GM19324 (cell line): ENCODE measurements at regions not wholly inside any gene's neighbourhood (a gene's known extent, or its start where the extent isn't known, plus 50 kb on each side); places are given as distances from the start of the nearest gene placed in this dataset.
"Not testable (repeated sequence)": the region's sequence is repeated elsewhere in the genome, so short reads cannot be mapped to it uniquely, and the experiment has no call there.

Experiments
- ATAC-seq: cut with Tn5 transposase; IDR thresholded peaks from one replicate; pipeline ENCODE4 v1.9.1; 2021; ENCODE audit warnings: mild to moderate bottlenecking, moderate library complexity; ENCODE audit not compliant: unreplicated experiment, low FRiP score

DNA sequence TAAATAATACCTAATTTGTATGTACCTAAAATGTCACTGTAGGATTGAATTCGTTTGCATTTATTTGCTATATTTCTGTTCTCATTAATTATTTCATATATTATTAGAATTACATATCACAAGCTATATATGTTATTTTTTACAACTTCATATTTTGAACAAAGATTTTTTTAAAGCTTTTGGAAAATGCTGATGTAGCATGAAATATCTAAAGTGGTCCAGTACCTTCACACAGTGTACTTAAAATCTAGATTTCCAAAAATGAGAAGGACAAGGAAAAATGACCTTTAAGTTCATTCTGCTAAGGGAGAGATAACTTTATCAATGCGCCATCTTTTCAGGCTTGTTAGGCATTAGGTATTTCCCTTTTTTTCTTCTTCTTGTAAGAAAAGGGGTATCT, 71.8 kb downstream of the LARP7 start:
- ATAC-seq, result no peak

DNA sequence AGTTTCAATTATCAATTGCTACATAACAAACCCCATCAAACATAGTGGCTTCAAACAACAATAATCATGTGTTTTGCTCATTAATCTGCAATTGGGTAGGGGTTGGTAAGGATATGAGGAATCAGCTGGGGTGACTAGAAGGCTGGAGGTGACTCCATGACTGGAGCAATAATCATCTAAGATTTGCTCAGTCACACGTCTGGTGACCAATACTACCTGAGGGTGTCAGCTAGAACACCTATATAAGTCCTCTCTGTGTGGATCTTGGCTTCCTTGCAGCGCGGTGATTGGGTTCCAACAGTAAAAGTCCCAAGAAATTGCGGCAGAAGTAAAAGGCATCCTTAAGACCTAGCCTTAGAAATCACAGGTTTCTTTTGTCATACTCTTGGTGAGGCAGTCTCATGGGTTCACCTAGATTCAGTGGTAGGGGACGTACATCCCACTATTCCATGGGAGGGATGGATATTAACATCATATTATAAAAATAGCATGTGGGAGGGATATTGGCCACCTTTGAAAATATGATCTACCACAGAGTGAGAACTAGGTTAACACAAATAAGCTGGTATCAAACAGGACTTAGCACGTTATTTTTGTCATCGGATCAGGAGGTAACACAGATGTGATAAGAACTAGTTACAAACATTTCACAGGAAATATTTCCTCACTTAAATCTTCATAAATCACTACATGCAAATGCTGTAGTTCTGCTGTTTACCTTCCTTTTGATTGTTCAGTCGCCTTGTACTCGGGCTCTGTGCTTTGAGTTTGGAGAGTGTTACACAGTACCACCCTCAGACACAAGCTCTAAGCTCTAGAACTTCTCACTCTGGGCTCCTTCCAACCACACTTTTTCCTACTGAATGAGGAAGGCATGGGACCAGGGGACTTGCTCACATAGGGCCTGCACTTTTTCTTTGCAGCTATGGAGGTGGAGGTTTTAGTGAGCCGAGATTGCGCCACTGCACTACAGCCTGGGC, 78.3 kb downstream of the LARP7 start:
- no peak for ATAC-seq

DNA sequence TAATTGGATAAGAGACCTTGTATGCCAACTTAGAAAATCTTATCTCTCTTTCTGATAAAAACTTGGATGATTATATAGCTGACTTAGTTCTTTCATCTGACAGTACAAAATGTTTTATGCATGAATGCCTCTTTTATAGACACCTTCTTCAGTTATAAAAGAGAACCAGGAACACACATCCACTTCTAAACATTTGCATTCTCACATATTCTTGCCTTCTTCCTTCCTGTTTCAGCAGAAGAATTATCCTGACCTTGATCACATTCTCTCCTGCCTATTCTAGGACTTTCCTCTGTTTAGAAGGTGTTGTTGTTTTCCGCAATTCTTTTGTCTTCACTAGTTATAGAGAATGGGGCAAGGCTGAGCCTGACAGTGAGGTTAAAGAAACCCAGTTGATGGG, 80.9 kb downstream of the LARP7 start:
- no peak for ATAC-seq

DNA sequence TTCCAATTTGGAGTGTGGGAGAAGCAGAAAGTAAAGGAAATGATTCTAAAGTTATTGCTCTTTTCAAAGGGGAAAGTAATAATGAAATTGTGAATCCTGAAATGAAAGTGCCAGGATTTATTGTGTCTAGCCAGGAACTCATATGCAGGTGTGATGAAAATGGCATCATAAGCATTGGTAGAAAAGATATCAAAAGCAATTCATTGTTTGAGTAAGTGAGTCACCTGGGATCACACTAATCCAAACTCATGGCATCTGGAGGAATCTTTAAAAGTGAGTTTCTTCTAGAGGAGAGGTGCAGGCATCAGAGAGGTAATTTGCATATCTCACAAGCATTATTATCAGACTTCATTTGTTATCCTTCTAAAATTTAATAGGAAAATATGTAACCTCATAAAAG, 84.7 kb downstream of the LARP7 start:
- ATAC-seq, result no peak

DNA sequence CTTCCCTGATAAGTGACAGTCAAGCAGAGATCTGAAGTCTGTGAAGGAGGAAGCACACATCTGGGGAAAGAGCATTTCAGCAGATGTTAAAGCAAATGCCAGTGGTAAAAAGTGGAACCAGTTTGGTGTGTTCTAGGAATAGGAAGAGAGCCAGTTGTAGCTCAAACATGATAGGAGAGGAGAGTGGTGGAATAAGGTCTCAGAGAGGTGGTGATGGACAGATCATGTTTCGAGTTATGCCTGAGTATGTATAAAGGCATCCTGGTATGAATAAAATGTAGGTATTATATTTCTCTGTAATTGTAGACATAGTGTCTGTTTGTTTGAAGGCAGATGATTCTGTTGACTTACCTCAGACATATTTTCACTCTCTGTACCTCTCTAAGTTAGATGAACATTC, 89.1 kb downstream of the LARP7 start:
- no peak for ATAC-seq

DNA sequence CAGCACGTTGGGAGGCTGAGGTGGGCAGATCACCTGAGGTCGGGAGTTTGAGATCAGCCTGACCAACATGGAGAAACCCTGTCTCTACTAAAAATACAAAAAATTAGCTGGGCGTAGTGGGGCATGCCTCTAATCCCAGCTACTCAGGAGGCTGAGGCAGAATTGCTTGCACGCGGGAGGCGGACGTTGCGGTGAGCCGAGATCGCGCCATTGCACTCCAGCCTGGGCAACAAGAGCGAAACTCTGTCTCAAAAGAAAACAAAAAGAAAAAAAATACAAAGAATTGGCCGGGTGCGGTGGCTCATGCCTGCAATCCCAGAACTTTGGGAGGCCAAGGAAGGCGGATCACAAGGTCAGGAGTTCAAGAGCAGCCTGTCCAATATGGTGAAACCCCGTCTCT, 90.8 kb downstream of the LARP7 start:
- not testable (repeated sequence) for ATAC-seq

DNA sequence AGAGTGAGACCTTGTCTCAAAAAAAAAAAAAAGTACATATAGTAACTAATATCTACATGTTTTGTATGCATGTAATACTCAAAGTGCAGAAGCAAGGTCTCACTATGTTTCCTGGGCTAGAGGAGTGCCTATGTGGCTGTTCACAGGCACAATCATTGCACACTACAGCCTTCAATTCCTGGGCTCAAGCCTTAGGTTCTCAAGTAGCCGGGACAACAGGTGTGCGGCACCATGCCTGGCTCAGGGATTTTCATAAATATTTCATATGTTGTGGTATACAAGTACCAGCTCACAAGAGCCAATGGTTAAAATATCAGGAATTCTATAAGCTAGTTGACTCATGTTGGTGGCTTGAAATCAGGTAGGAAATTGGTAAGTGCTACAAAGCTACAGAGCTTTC, 94.8 kb downstream of the LARP7 start:
- ATAC-seq, result no peak

DNA sequence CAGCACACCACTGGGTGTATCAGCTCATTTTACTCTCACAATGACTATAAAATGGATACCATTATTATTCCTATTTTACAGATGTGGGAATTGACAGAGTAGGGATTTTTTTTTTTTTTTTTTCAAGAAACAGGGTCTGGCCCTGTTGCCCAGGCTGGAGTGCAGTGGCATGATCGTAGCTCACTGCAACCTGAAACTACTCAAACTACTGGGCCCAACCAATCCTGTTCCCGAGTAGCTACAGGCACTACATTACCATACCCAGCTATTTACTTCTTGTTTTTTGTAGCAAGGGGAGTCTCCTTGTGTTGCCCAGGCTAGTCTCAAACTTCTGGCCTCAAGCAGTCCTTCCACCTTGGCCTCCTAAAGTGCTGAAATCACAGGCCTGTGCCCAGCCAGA, 95.2 kb downstream of the LARP7 start:
- ATAC-seq, result no peak

DNA sequence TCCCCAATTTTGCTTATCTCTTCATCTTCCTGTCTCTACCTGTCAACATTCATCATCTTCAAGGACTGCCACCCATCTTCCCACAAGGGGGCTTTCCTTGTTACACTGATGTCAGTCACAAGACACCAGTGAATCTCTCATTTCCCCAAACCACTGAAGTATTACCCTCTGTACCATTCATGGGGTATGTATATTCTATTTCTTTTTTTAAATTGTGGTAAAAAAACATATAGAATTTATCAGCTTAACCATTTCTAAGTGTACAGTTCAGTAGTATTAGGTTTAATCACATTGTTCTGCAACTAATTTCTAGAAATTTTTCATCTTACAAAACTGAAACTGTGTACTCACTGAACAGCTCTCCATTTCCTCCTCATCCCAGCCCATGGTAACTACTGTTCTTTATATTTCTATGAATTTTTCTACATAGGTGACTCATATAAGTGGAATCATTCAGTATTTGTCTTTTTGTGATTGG, 98.6 kb downstream of the LARP7 start:
- ATAC-seq, result no peak

DNA sequence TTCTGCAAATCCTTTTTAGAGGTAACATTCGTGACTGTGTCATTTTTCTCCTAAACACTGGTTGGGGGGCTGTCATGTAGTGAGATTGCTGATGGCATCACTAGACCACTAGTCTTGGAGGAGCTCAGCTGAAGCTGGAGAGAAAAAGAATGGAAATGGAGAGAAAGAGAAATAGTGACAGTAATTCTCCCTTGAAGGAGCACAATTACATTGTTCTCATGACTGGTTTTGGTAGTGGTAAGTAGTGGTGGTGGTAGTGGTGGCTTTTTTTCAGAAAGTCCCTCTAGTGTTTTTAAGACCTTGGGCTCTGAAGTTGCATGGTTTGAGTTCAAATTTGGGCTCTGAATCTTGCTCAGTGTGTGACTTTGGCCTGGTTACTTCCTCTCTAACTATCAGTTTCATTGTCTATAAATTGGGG, 99.8 kb downstream of the LARP7 start:
- no peak for ATAC-seq

DNA sequence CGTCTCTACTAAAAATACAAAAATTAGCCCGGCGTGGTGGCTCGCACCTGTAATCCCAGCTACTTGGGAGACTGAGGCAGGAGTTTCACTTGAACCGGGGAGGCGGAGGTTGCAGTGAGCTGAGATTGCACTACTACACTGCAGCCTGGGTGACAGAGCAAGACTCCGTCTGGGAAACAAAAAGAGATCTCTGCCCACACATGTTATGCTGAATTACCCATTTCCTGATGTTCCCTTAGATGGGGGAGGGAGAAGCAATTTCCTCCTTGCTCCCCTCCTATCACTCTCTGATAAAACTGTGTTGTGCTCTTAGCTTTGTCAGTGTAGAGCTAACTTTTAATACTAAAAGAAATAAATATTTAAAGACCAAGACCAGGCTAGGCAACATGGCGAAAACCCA, 102.5 kb downstream of the LARP7 start:
- ATAC-seq, result no peak

DNA sequence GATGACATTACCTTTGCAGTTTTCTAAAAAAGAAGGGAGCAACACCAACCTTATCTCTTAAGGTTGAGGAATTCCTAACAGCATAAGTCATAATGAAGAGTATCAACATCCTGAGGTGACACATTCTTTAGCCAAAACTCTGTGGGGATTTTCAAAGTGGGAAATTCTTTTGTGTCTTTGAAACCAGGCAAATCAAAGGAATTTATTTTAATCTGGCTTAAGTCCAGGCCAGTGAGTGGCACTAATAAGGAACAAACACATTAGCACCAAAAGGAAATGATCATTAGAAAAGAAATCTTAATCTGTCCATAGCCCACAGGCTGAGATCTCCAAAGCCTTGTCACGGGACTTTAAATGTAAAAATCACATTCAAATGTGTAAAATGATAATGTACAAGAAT, 110.1 kb downstream of the LARP7 start:
- ATAC-seq, result no peak

DNA sequence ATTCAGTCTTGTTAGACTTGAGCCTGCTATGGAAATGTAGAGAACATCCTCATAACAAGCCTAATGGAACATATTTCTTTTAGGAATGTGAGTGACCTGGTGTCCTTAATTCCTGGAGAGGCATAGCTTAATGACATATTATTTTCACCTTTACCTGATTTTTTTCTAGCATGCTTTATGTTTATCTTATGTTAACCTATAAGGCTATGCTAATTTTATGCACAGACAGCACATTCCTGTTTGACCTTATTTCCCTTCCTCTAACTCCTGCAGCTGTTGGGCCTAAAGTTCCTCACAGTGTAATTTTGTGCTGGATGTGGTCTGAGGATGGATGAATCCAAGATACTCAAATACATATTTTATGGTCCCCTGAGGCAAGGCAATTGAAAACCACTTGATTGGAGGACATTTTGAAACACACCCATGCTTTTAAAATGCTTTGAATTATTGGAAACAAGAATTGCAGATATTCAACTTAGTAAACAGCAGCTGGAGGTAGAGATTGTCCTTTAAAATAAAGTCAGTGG, 111.5 kb downstream of the LARP7 start:
- no peak for ATAC-seq

DNA sequence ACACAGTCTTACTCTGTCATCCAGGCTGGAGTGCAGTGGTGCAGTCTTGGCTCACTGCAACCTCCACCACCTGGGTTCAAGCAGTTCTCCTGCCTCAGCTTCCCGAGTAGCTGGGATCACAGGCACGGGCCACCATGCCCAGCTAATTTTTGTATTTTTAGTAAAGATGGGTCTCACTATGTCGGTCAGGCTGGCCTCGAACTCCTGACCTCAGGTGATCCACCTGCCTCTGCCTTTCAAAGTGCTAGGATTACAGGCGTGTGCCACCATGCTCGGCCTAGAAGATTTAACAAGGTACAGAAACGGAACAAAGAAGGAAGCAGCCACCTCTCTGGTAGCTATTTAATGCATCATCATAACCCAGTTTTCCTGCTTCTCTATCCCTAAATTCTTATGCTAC, 113.8 kb downstream of the LARP7 start:
- not testable (repeated sequence) for ATAC-seq

DNA sequence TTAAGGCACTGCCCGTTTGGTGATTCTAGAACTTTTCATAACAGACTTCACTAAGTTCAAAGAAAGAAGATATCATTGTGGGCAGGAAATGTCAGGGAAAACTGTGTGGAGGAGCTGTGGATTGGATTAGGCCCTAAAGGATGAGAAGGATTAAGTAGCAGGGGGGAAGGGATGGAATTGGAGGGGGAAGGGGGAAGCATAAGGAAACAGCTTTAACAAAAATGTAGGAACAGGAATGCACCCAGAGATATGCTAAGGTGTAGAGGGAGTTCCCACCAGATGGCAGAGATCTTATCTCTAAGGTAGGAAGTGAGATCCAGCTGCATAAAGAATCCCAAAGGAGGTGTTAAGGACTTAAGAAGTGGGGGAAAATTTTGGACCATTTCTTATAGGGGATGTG, 114.5 kb downstream of the LARP7 start:
- ATAC-seq, result no peak

DNA sequence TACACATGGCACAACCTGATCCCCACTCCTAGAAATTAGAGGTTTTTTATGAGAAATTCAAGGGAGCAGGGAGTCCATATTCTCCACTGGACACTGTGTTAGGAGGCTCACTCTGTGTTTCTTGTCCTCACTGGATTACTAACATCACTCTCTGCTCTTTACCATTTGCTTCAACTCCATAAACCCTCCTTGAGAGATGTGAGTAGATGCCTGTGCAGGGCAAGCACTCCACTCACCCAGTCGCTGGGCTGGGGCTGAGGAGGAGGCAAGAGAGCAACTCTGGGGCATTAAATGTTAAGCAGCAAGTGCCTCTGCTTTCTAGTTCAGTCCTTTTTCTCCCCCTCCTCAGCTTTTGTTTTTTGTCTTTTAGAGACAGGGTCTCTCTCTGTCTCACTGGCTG, 115.1 kb downstream of the LARP7 start:
- ATAC-seq, result no peak

DNA sequence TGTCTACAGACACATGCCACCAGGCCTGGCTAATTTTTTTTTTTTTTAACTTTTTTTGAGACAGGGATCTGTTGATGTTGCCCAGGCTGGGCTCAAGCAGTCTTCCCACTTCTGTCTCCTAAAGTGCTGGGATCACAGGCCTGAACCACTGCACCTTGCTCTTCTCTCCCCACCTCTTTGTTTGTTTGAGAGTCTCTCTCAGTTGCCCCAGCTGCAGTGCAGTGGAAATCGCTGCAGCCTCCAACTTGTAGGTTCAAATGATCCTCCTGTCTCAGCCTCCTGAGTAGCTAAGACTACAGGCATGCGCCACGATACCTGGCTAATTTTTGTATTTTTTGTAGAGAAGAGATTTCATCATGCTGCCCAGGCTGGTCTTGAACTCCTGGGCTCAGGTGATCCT, 115.6 kb downstream of the LARP7 start:
- no peak for ATAC-seq

DNA sequence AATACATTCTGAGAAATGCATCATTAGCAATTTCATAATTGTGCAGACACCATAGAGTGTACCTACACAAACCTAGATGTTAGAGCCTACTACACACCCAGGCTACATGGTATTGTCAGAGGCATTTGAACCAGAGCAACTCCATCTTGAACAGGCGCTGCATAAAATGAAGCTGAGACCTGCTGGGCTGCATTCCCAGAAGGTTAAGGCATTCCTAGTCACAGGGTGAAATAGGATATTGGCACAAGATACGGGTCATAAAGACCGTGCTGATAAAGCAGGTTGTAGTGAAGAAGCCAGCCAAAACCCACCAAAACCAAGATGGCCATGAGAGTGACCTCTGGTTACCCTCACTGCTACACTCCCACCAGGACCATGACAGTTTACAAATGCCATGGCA, 116.4 kb downstream of the LARP7 start:
- ATAC-seq, result no peak

DNA sequence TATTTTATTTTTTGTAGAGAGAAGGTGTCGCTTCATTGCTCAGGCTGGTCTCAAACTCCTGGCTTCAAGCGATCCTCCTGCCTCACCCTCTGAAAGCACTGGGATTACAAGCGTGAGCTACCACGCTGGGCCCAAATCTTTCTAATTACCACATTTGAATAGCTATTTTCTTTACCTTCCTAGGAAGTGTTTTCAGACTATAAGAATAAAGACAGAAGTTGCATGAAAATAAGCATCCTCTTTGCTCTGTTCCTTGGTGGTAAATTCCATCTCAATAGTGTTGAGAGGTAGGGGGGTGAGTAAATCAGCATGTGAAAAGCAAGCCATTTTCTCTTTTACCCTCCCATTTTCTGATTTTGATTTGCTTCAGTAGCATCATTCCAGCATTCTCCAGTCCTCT, 122.4 kb downstream of the LARP7 start:
- no peak for ATAC-seq

DNA sequence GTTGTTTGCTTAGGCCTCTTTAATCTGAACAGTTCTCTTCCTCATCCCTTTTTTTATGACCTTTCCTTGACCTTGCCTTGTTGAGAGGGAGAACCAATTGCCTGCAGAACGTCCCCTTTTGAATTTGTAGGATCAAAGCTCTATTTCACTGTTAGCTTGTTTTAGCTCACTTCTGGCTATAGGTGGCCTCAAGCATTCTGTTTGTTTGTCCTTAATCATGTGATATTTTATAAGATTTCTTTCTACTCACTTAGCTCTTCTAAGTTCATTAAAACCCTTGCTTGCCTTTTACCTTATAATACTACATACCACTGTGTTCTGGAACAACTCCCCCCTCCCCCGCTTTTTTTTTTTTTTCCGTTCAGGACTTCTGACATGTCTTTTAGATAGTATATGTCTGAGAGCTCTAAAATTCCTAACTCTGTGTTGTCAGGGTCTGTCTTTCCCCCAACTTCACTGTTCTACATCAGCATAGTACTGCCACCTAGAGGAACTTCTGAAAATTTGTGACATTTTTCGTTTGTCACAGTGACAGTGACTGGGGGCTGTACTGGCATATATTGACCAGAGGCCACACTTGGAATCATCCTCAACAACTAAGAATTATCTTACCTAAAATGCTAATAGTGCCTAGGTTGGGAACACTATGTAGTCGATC, 128.5 kb downstream of the LARP7 start:
- ATAC-seq, result no peak

DNA sequence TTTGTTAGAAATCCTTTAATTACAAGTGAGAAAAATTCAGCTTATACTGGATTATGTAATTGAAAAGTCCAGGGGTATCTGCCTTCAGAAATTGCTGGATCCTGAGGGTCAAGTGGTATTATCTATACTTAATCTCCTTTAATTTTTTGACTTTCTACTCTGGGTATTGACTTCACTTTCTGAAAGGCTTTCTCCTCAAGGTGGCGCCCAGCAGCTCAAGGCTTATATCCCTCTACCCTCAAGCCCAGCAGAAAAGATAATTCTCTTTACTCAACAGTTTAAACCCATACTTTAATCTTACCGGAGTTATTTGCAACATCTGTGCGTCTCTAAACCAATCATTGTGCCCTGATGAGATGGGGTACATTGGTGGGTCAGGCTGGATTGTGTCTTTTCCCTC, 129.5 kb downstream of the LARP7 start:
- no peak for ATAC-seq

DNA sequence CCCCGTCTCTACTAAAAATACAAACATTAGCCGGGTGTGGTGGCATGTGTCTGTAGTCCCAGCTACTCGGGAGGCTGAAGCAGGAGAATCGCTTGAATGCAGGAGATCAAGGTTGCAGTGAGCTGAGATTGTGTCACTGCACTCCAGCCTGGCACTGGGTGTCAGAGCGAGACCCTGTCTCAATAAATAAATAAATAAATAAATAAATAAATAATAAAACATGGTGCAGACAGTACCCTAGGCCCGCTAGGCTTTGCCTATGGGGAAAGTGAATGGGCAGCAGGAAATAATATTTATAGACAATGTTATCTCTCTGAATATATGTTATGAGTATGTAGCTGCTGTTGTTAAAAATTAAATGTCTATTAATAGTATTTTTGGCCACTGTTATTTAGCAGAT, 130.4 kb downstream of the LARP7 start:
- no peak for ATAC-seq
